ENCODE measurements at regions not wholly inside any gene's neighbourhood (a gene's known extent, or its start where the extent isn't known, plus 50 kb on each side); places are given as distances from the start of the nearest gene placed in this dataset.

DNA sequence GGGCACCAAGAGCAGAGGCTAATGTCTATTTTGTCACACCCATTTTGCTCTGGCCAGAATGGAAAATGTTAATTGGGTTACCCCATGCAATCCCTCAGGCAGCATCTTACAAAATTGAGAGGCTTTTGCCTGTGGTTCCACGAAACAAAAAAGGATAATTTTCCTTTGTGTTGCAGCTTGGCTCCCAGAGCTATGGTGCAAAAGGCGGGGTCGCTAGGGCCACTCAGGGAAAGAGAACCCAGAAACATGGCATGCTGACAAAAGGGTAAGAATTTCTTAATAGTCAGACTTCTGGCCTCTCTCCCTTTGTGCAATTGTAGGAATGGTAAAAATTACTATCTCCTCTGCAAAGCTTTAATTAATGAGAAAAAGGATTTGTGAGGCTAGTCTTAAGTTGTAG, 119.6 kb upstream of the BANK1 start:
- TF ChIP-seq TARDBP (CRISPR knock-in tag; IDR thresholded peaks at IDR 0.05) (no peak), ZNF10 (CRISPR knock-in tag; IDR thresholded peaks at IDR 0.05; ENCODE audit: borderline replicate concordance, low read depth) (no peak), ZNF138 (CRISPR knock-in tag; IDR thresholded peaks at IDR 0.05; ENCODE audit: low read depth) (no peak)
